Thoracic aorta (tissue), 2 donors: ENCODE measurements at regions not wholly inside any gene's neighbourhood (a gene's known extent, or its start where the extent isn't known, plus 50 kb on each side); places are given as distances from the start of the nearest gene placed in this dataset.

Experiments
- ATAC-seq: fragments of 150-250 bp; one replicate; pipeline ENCODE4 v1.8.0; 2017; ENCODE audit warnings: low read depth; ENCODE audit not compliant: insufficient number of reproducible peaks, low FRiP score
- DNase-seq: peaks from one replicate; pipeline ENCODE4 v3.0.0-alpha.2; 2020; ENCODE audit warnings: low spot score
- H3K27ac ChIP-seq, 2 donors: fragments of 200-600 bp; sonication (generic); 1 replicate in 1 of 2; 2 replicates in 1 of 2; pipeline ENCODE4 v1.5.1; 2016; ENCODE audit warnings: mild to moderate bottlenecking in 2 of 2, moderate library complexity in 2 of 2
- H3K27me3 ChIP-seq: fragments of 200-600 bp; sonication (generic); replicated peaks from 2 replicates; pipeline ENCODE4 v1.6.0; 2016; ENCODE audit warnings: mild to moderate bottlenecking; ENCODE audit not compliant: insufficient read depth
- H3K36me3 ChIP-seq: fragments of 200-600 bp; sonication (generic); one replicate; pipeline ENCODE4 v1.5.1; 2016
- H3K4me1 ChIP-seq, 2 donors: fragments of 200-600 bp; sonication (generic); 1 replicate in 1 of 2; 2 replicates in 1 of 2; pipeline versions ENCODE4 v1.5.1 to v1.6.0; 2016; ENCODE audit warnings: low read depth in 2 of 2, mild to moderate bottlenecking in 1 of 2; ENCODE audit not compliant: control insufficient read depth in 1 of 2
- H3K4me3 ChIP-seq: fragments of 200-600 bp; sonication (generic); 2 replicates; pipeline ENCODE4 v1.5.1; 2016; ENCODE audit warnings: mild to moderate bottlenecking
- H3K9me3 ChIP-seq: fragments of 200-600 bp; sonication (generic); 2 replicates; pipeline ENCODE4 v1.5.1; 2016
- TF ChIP-seq, protein P1 (sequence below): fragments of 200-600 bp; sonication (generic); IDR thresholded peaks from one replicate; pipeline ENCODE4 v1.5.1; 2019; ENCODE audit warnings: antibody characterized with exemption

DNA sequence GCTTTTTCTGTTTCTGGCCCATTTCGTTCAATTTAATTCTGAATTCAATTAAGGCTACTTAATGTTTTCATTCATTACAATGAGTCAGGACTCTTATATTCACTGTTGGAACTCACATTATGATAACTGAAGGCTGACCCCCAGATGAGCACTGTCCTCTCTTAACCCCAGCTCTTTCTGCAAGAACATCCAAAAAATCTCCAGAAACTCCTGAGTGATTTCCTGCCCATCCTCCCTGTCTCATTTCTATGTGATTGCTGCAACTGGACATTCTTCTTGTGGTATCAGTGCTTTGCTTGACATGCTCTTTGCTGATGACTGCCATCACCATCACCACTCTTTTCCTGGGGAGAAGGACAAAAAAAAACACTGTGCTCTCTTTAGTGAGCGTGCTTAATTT, 240.3 kb downstream of the SPRY2 start:
- H3K27me3 ChIP-seq, result no peaks in the 10 kb centered on the region
- no peaks in the 10 kb centered on the region for H3K4me1 ChIP-seq
- DNase-seq (no peak), ATAC-seq (no peak)
- H3K27ac ChIP-seq, result no peak overlapping the region
- TF ChIP-seq, protein P1, sequence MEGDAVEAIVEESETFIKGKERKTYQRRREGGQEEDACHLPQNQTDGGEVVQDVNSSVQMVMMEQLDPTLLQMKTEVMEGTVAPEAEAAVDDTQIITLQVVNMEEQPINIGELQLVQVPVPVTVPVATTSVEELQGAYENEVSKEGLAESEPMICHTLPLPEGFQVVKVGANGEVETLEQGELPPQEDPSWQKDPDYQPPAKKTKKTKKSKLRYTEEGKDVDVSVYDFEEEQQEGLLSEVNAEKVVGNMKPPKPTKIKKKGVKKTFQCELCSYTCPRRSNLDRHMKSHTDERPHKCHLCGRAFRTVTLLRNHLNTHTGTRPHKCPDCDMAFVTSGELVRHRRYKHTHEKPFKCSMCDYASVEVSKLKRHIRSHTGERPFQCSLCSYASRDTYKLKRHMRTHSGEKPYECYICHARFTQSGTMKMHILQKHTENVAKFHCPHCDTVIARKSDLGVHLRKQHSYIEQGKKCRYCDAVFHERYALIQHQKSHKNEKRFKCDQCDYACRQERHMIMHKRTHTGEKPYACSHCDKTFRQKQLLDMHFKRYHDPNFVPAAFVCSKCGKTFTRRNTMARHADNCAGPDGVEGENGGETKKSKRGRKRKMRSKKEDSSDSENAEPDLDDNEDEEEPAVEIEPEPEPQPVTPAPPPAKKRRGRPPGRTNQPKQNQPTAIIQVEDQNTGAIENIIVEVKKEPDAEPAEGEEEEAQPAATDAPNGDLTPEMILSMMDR, result no peak
- H3K36me3 ChIP-seq, result no peaks in the 10 kb centered on the region
- H3K4me3 ChIP-seq, result no peak overlapping the region
- H3K9me3 ChIP-seq, result no peaks in the 10 kb centered on the region

DNA sequence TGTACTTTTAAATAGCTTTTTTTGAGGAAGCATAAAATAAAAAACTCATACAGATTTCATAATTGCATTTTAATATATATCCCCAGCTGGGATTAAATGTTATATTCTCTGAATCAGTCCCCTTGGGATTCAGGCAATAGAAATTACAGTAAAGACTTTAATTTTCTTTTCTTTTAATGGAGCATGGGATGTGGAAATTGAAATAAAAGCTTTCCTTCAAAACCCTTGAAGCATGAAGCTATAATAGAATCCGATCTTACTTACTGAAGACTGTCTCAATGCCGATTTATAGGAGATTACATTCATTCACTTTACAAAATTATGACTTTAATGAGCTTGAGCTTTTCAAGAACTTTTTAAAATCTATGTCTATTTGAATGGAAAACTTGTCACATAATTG, 243.4 kb downstream of the SPRY2 start:
- no peak overlapping the region for H3K27ac ChIP-seq
- no peak overlapping the region for H3K4me3 ChIP-seq
- TF ChIP-seq, protein P1, result no peak
- no peaks in the 10 kb centered on the region for H3K27me3 ChIP-seq
- H3K36me3 ChIP-seq, result no peaks in the 10 kb centered on the region
- DNase-seq (no peak), ATAC-seq (no peak)
- no peaks in the 10 kb centered on the region for H3K4me1 ChIP-seq
- H3K9me3 ChIP-seq, result no peaks in the 10 kb centered on the region

DNA sequence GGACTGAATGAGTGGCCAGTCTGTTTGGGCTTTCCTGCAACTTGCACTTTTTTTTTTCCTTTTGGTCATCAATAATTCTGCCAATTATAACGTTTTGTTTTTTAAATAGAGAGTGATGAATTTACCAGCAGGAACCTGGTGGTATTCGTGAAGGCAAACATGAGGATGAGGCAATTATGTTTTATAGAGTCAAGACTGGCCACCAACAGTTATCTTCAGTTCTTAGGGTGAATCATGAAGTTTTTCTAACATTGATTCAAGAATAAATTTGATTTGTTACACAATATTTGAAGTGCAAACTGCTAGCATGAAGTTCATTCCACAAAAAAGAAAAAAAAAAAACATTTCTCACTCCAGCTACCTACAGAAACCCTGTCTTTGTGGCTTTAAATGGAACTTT, 244.5 kb downstream of the SPRY2 start:
- TF ChIP-seq, protein P1, result no peak
- DNase-seq (no peak), ATAC-seq (no peak)
- H3K27ac ChIP-seq, result no peak overlapping the region
- H3K4me1 ChIP-seq, result no peaks in the 10 kb centered on the region
- no peaks in the 10 kb centered on the region for H3K9me3 ChIP-seq
- H3K4me3 ChIP-seq, result no peak overlapping the region
- no peaks in the 10 kb centered on the region for H3K27me3 ChIP-seq
- no peaks in the 10 kb centered on the region for H3K36me3 ChIP-seq

DNA sequence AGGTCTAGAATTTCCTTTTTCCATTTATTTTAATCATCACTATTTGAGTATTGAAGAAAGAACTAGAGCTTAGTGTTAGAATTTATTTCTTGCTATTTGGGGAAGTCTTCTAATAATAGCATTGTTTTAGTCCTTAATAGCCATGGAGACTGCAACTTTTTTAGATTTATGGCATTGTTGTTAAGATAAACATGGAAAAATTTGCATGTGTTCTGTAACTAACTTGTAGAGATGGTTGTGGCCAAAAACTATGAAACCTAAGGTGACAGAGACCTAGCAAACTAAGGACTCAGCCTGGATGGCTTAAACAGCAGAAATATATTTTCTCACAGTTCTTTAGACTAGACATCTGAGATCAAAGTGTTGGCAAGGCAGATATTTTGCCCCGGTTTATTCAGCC, 246.4 kb downstream of the SPRY2 start:
- H3K36me3 ChIP-seq, result no peaks in the 10 kb centered on the region
- H3K4me3 ChIP-seq, result no peak overlapping the region
- no peaks in the 10 kb centered on the region for H3K4me1 ChIP-seq
- no peaks in the 10 kb centered on the region for H3K27me3 ChIP-seq
- no peak overlapping the region for H3K27ac ChIP-seq
- TF ChIP-seq, protein P1, result no peak
- DNase-seq, result no peak
- no peak for ATAC-seq
- no peaks in the 10 kb centered on the region for H3K9me3 ChIP-seq

DNA sequence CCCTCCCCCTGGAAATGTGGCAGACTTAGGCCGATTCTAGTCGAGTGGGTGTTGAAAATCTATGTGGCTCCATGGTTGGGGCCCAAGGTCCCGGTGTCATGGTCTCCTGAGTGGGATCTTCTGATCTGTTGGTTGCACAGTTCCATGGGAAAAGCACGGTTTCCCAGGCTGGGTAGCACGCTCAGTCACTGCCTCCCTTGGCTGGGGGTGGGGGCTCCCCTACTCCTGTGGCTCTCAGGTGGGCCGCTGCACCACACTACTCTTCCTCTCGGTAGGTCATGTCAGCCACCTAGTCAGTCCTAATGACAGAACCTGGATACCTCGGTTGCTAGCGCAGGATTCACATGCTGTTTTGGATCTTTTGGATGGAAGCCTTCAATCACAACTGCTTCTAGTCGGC, 247.0 kb downstream of the SPRY2 start:
- H3K9me3 ChIP-seq, result no peaks in the 10 kb centered on the region
- no peak overlapping the region for H3K27ac ChIP-seq
- H3K4me3 ChIP-seq, result no peak overlapping the region
- DNase-seq, result no peak
- H3K4me1 ChIP-seq, result no peaks in the 10 kb centered on the region
- TF ChIP-seq, protein P1, result no peak
- H3K27me3 ChIP-seq, result no peaks in the 10 kb centered on the region
- no peak for ATAC-seq
- H3K36me3 ChIP-seq, result no peaks in the 10 kb centered on the region
